ENCODE measurements at regions not wholly inside any gene's neighbourhood (a gene's known extent, or its start where the extent isn't known, plus 50 kb on each side); places are given as distances from the start of the nearest gene placed in this dataset.

GRCh38 chr2:42844901-42845821 is 52.8 kb upstream of the HAAO start:
- no peak for DNase-seq (ENCODE audit: low spot score)
- no peak for TF ChIP-seq CTCF (IDR thresholded peaks at IDR 0.05; ENCODE audit: extremely low read depth, missing control alignments)

- DNase-seq (ENCODE audit: low spot score) = no peak
- TF ChIP-seq CTCF (IDR thresholded peaks at IDR 0.05; ENCODE audit: extremely low read depth, missing control alignments) = no peak
These were observed 52.0 kb upstream of the HAAO start for GRCh38 chr2:42844366-42844765.

GRCh38 chr2:42843611-42844010 is 51.2 kb upstream of the HAAO start:
- no peak for DNase-seq (ENCODE audit: low spot score)
- no peak for TF ChIP-seq CTCF (IDR thresholded peaks at IDR 0.05; ENCODE audit: extremely low read depth, missing control alignments)

- no peak for TF ChIP-seq CTCF (IDR thresholded peaks at IDR 0.05; ENCODE audit: extremely low read depth, missing control alignments)
- DNase-seq (ENCODE audit: low spot score) = no peak
These were observed 50.7 kb upstream of the HAAO start for GRCh38 chr2:42843131-42843530.

- no peak for DNase-seq (ENCODE audit: low spot score)
- TF ChIP-seq CTCF (IDR thresholded peaks at IDR 0.05; ENCODE audit: extremely low read depth, missing control alignments) = no peak
These were observed 50.1 kb upstream of the HAAO start for GRCh38 chr2:42842466-42842865.

All from GM20000 (cell line).